GM04504 (cell line): ENCODE measurements at regions not wholly inside any gene's neighbourhood (a gene's known extent, or its start where the extent isn't known, plus 50 kb on each side); places are given as distances from the start of the nearest gene placed in this dataset.

Experiments
- DNase-seq: peaks from one replicate; pipeline ENCODE4 v3.0.0-alpha.2; 2012; ENCODE audit warnings: low read depth

DNA sequence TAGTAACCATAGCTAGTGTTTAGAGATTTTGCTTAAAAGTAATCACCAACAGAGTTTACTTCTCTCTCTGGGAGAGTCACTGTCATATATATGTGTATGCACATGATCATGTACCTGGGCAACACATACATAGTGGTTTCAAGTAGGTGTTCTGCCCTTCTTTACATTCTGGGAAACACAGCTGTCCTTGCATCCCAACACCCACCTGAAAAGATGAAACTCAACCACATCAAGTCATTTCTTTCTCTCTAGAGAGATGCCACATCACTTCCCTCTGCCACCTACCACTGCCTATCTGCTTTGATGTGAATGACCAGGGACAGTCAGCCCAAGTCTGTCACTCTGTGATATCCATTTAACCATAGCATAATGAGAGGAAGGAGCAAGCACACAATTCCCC is 155.8 kb upstream of the GADL1 start:
- DNase-seq = no peak

- DNase-seq = no peak
Observed at GRCh38 chr3:31051226-31051625, 156.8 kb upstream of the GADL1 start.

GRCh38 chr3:31053299-31053698 is 158.8 kb upstream of the GADL1 start:
- DNase-seq = no peak

DNA sequence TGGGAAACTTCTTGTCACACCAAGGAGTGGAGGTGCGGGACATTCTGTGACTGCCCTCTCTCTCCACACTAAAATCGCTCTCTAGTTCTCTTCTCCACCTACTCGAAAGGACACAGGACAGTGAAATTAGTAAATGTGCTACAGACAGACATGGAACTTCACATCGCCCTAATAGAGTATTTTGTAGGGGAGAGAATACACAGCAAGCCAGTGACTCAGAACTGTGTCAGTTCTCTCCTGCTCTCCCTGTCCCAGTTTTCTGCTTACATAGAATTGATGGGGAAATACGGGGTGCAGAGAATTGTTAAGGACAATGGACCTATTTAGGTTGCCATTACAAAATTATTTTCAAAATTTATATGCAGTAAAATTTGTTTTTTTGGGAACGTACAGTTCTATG is 159.6 kb upstream of the GADL1 start:
- no peak for DNase-seq

GRCh38 chr3:31055757-31056156 is 161.3 kb upstream of the GADL1 start:
- no peak for DNase-seq

GRCh38 chr3:31057891-31058290 is 163.4 kb upstream of the GADL1 start:
- no peak for DNase-seq

DNA sequence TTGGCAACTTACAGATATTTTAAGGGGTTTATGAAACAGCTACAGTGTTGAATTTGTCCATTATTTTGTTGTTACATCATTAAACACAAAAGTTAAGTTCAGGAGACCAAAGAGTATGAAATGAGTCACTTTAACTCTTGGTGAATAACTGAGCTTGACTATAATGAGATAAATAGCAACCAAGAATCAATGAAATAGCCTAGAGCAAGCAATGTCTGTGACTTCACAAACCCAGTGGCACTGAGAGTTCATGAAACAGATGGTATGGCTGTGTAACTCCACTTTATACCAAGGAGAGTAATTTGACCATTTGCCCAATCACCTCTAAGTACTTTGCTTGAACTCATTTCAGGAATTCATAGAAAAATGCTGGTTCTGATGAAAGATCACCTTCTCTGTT is 169.6 kb upstream of the GADL1 start:
- DNase-seq = no peak

- no peak for DNase-seq
Observed at GRCh38 chr3:31065765-31066164, 171.3 kb upstream of the GADL1 start.

DNA sequence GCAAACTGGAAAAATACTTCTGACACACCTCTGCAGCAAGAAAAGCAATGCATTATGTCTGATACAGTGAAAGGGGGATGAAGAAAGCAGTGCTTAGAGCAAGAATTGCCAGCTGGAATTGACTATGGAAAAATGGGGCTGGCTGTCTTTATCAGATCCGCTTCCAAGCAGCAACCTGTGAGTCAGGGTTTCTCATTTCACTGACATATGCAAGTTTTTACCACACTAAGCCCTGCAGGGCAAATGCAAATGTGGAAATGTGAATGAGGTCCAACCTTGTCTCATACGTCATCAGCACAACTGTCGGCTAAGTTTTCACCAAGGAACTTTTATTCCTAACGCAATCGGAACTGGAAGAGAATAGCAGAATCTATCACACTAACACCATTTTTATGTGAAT is 172.5 kb upstream of the GADL1 start:
- DNase-seq = peak; percentile 91

DNA sequence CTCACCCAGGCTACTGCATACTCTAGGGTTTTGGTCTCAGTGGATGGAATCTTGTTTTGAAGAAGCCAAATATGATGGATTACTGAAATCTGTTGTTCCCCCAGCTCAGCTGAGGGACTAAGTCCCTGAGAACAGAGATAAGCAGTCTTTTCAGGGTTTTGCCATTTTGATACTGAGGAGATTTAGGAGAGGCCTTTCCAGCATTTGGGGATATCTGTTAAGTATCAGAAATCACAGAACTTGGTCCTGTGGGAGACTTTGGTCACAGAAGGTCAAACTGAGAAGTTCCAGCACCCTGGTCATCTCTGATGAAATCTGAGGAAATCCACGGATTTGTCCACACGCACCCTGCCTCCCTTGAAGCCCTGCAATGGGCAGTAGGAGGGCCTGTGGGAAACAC is 181.0 kb upstream of the GADL1 start:
- DNase-seq = no peak

GRCh38 chr3:31075876-31076275 is 181.4 kb upstream of the GADL1 start:
- no peak for DNase-seq

- DNase-seq = peak; percentile 58
Observed at GRCh38 chr3:31077021-31077601, 182.7 kb upstream of the GADL1 start.

DNA sequence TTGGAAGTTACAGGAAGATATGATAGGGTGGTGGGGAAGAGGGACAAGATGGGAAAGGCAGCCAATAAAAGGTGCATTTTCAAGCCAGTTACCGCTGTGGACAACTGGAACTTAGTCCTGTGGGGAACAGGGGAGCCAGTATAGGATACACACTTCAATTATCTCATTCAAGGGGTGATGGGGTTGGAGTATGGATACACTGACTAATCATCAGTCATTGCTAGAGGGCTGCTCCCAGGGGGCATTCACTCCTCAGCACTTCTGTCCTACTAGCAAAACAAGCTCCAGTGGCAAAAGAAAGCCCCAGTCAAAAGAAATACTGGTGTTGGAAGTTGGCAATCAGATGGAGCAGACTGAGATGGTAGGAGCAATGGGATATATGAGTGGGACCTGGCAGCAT is 183.4 kb upstream of the GADL1 start:
- DNase-seq = no peak

DNA sequence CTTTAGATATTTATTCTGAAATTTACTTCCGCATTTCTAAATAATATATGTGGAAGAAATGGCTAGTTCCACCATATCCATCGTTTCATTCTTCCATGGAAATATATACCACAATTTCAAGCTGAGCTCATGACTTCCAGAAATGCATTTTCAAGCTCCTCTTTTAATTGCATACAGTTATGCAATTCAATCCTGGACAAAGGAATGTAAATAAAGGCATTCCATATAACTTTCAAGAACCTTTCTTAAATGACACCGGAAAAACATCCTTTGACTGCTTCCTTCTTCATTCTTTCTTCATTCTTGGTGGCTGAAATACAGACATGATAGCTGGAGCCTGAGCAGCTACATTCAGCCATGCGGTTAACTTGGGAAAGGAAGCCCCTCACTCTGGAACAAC is 185.2 kb upstream of the GADL1 start:
- DNase-seq = no peak

GRCh38 chr3:31081018-31081662 is 186.7 kb upstream of the GADL1 start:
- DNase-seq = no peak

- no peak for DNase-seq
Observed at GRCh38 chr3:31086148-31086547, 191.7 kb upstream of the GADL1 start.

DNA sequence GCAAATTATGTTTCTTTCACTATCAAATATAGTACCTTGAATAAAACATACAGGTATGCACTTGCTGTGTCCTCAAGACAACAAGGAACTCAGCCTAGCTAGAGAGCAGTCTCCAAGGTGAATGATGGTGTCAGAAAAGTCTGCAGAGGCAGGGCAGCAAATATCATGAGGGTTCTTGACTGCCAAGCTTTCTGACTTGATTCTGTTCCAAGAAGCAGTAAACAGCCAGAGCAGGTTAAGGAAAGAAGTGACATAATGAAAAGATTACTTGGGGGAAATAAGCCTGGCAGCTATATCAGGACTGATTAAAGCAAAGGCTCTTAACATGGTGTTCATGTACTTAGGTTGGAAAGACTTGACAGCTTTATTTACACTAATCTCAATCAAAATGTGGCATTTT is 192.2 kb upstream of the GADL1 start:
- no peak for DNase-seq

- no peak for DNase-seq
Observed at GRCh38 chr3:31091748-31092147, 197.3 kb upstream of the GADL1 start.

GRCh38 chr3:31092748-31093589 is 198.5 kb upstream of the GADL1 start:
- peak; percentile 28 for DNase-seq

DNA sequence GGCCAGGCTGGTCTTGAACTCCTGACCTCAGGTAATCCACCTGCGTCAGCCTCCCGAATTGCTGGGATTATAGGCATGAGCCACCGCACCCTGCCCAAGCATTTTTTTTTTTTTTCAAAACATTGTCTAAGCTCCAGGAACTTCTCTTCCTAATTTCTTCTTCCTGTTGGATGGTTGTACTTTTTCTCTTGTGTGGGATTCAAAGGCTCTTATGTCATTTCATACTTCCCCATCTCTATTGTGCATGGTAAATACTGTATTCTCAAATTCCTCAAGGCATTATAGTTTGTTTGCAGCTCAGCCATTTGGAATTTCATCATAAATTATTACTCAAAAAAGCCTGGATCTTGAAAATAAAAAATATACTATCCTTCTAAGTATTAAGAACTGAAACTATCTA is 199.1 kb upstream of the GADL1 start:
- no peak for DNase-seq

GRCh38 chr3:31094048-31094447 is 199.6 kb upstream of the GADL1 start:
- DNase-seq = no peak

DNA sequence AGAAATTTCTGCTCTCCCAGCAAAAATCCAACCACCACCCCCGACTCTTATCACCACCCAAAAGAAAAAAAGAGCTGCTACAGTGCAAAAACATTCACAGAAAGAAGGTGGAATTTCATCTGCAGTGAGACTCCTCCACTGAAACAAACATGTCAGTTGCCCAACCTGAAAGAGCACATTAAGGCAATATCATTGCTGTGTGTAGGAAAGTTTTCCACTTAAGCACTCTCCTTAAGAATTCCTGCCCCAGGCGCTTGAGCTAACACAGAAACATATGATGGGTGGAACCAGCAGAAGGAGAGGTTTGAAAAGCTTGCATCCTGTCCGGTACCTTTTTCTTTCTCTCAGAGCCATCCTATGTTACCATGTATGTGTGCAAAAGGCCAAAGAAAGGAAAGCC is 200.8 kb upstream of the GADL1 start:
- DNase-seq = no peak

GRCh38 chr3:31096661-31097395 is 202.4 kb upstream of the GADL1 start:
- no peak for DNase-seq
